HG02943 (cell line): ENCODE measurements at regions not wholly inside any gene's neighbourhood (a gene's known extent, or its start where the extent isn't known, plus 50 kb on each side); places are given as distances from the start of the nearest gene placed in this dataset.

Experiments used
- ATAC-seq: cut with Tn5 transposase; IDR thresholded peaks from one replicate; pipeline ENCODE4 v1.9.1; 2021; ENCODE audit warnings: mild to moderate bottlenecking, low read depth, moderate library complexity; ENCODE audit not compliant: unreplicated experiment

- no peak for ATAC-seq
Measured at GRCh38 chr4:18570370-18570769, 548.8 kb upstream of the LCORL start.

GRCh38 chr4:18568600-18568999, 547.0 kb upstream of the LCORL start:
- ATAC-seq = no peak

GRCh38 chr4:18566970-18567799, 545.6 kb upstream of the LCORL start:
- no peak for ATAC-seq

GRCh38 chr4:18559492-18559891, 537.9 kb upstream of the LCORL start:
- ATAC-seq = no peak

- ATAC-seq = no peak
Measured at GRCh38 chr4:18556402-18556801, 534.8 kb upstream of the LCORL start.

- no peak for ATAC-seq
Measured at GRCh38 chr4:18540349-18540748, 518.8 kb upstream of the LCORL start.

- ATAC-seq = no peak
Measured at GRCh38 chr4:18538121-18538520, 516.6 kb upstream of the LCORL start.

GRCh38 chr4:18536428-18536827, 514.9 kb upstream of the LCORL start:
- no peak for ATAC-seq

GRCh38 chr4:18535948-18536347, 514.4 kb upstream of the LCORL start:
- no peak for ATAC-seq

- ATAC-seq = no peak
Measured at GRCh38 chr4:18533262-18533775, 511.8 kb upstream of the LCORL start.

GRCh38 chr4:18531731-18532130, 510.2 kb upstream of the LCORL start:
- ATAC-seq = no peak

- ATAC-seq = no peak
Measured at GRCh38 chr4:18529482-18529881, 507.9 kb upstream of the LCORL start.

- ATAC-seq = no peak
Measured at GRCh38 chr4:18524667-18525066, 503.1 kb upstream of the LCORL start.

- no peak for ATAC-seq
Measured at GRCh38 chr4:18518098-18518497, 496.5 kb upstream of the LCORL start.

GRCh38 chr4:18513861-18514260, 492.3 kb upstream of the LCORL start:
- ATAC-seq = no peak

GRCh38 chr4:18512718-18513117, 491.2 kb upstream of the LCORL start:
- no peak for ATAC-seq

GRCh38 chr4:18511727-18512126, 490.2 kb upstream of the LCORL start:
- no peak for ATAC-seq

GRCh38 chr4:18508786-18509185, 487.2 kb upstream of the LCORL start:
- ATAC-seq = no peak

GRCh38 chr4:18480928-18481327, 459.4 kb upstream of the LCORL start:
- no peak for ATAC-seq

GRCh38 chr4:18480342-18480741, 458.8 kb upstream of the LCORL start:
- no peak for ATAC-seq

GRCh38 chr4:18479825-18480224, 458.3 kb upstream of the LCORL start:
- no peak for ATAC-seq

- no peak for ATAC-seq
Measured at GRCh38 chr4:18463987-18464559, 442.5 kb upstream of the LCORL start.
